Keratinocyte (primary cell): ENCODE measurements at regions not wholly inside any gene's neighbourhood (a gene's known extent, or its start where the extent isn't known, plus 50 kb on each side); places are given as distances from the start of the nearest gene placed in this dataset.
"Not testable (repeated sequence)": the region's sequence is repeated elsewhere in the genome, so short reads cannot be mapped to it uniquely, and the experiment has no call there.

Experiments used
- DNase-seq: peaks from one replicate; pipeline ENCODE4 v3.0.0-alpha.2; 2011; ENCODE audit warnings: low read depth, missing footprints, low spot score
- FAIRE-seq: peaks from 2 replicates; lab custom pipeline; 2011; peaks lifted over from hg19 to GRCh38; lab: Jason Lieb, UNC
- H2AFZ ChIP-seq: 2 replicates; pipeline ENCODE4 v1.6.0; 2012; ENCODE audit warnings: low read length, control low read depth, inconsistent platforms; ENCODE audit not compliant: control insufficient read depth
- H3K27ac ChIP-seq: 2 replicates; pipeline ENCODE4 v1.5.1; 2011; ENCODE audit warnings: low read length; ENCODE audit not compliant: control insufficient read depth, insufficient read depth
- H3K27me3 ChIP-seq: 3 replicates; pipeline ENCODE4 v1.6.0; 2011; ENCODE audit warnings: low read length; ENCODE audit not compliant: control insufficient read depth, insufficient read depth; ENCODE audit errors: extremely low read depth
- H3K36me3 ChIP-seq, 2 experiments: 2 replicates in 1 of 2; 3 replicates in 1 of 2; pipeline ENCODE4 v1.5.1; 2011; ENCODE audit warnings: low read length in 2 of 2, mild to moderate bottlenecking in 1 of 2; ENCODE audit not compliant: control insufficient read depth in 2 of 2, insufficient read depth in 2 of 2; ENCODE audit errors: extremely low read depth in 1 of 2
- H3K4me1 ChIP-seq: 3 replicates; pipeline ENCODE4 v1.5.1; 2011; ENCODE audit warnings: low read length; ENCODE audit not compliant: control insufficient read depth, insufficient read depth; ENCODE audit errors: extremely low read depth
- H3K4me2 ChIP-seq: 3 replicates; pipeline ENCODE4 v1.6.0; 2011; ENCODE audit warnings: low read depth, low read length; ENCODE audit not compliant: control insufficient read depth, insufficient read depth; ENCODE audit errors: extremely low read depth
- H3K4me3 ChIP-seq, 3 experiments: fragments of 200-600 bp in 1 of 3; sonication (generic) in 1 of 3; 2 replicates in 2 of 3; 3 replicates in 1 of 3; pipeline ENCODE4 v1.5.1; 2011 to 2016; ENCODE audit warnings: low read length in 3 of 3, mild to moderate bottlenecking in 3 of 3, control low read depth in 2 of 3, inconsistent platforms in 1 of 3, low read depth in 1 of 3, mixed read lengths in 1 of 3, mixed run types in 1 of 3, moderate library complexity in 1 of 3; ENCODE audit not compliant: control insufficient read depth in 2 of 3, insufficient read depth in 2 of 3; ENCODE audit errors: extremely low read depth in 1 of 3
- H3K79me2 ChIP-seq: 2 replicates; pipeline ENCODE4 v1.6.0; 2012; ENCODE audit warnings: low read length; ENCODE audit not compliant: control insufficient read depth, insufficient read depth
- H3K9ac ChIP-seq: 3 replicates; pipeline ENCODE4 v1.6.0; 2011; ENCODE audit warnings: low read length; ENCODE audit not compliant: control insufficient read depth, insufficient read depth; ENCODE audit errors: extremely low read depth
- H3K9me1 ChIP-seq: 3 replicates; pipeline ENCODE4 v1.6.0; 2011; ENCODE audit warnings: low read length; ENCODE audit not compliant: control insufficient read depth, insufficient read depth; ENCODE audit errors: extremely low read depth
- H3K9me3 ChIP-seq: 2 replicates; pipeline ENCODE4 v1.5.1; 2012; ENCODE audit warnings: low read depth, low read length; ENCODE audit not compliant: control insufficient read depth
- H4K20me1 ChIP-seq: 3 replicates; pipeline ENCODE4 v1.6.0; 2011; ENCODE audit warnings: low read length; ENCODE audit not compliant: control insufficient read depth, insufficient read depth; ENCODE audit errors: extremely low read depth
- CTCF ChIP-seq, 3 experiments: IDR thresholded peaks in 1 of 3; conservative IDR thresholded peaks in 1 of 3; optimal IDR thresholded peaks in 1 of 3; 2 replicates in 2 of 3; 3 replicates in 1 of 3; pipeline versions ENCODE3 to v1.5.1; 2011; ENCODE audit warnings: low read length in 3 of 3, mild to moderate bottlenecking in 3 of 3, moderate library complexity in 2 of 3, control low read depth in 1 of 3, inconsistent platforms in 1 of 3; ENCODE audit not compliant: insufficient read depth in 2 of 3; ENCODE audit errors: extremely low read depth in 1 of 3
- EZH2 ChIP-seq: IDR thresholded peaks from one replicate; pipeline ENCODE4 v1.6.1; 2012; ENCODE audit warnings: inconsistent platforms, mild to moderate bottlenecking, low read length, moderate library complexity
- dilution Hi-C: fragments of 300-500 bp; cut with MboI; formaldehyde crosslinking; loops from one replicate; pipeline ENCODE4 v1.7.0; 2020; ENCODE audit warnings: low sequenced_read_pairs; ENCODE audit not compliant: extremely low pct_ligation_motif_present

- no peaks in the 10 kb centered on the region for H3K4me1 ChIP-seq
- no peaks in the 10 kb centered on the region for H3K9me3 ChIP-seq
- H3K27me3 ChIP-seq: no peaks in the 10 kb centered on the region
- no peak overlapping the region for H3K27ac ChIP-seq
- H4K20me1 ChIP-seq: no peaks in the 10 kb centered on the region
- H3K4me3 ChIP-seq: no peak overlapping the region
- FAIRE-seq (no peak), DNase-seq (no peak)
- H3K9ac ChIP-seq: no peak overlapping the region
- no peaks in the 10 kb centered on the region for H3K36me3 ChIP-seq
- TF ChIP-seq CTCF (optimal IDR thresholded peaks at IDR 0.05 in 1 of 3, IDR thresholded peaks at IDR 0.05 in 1 of 3, conservative IDR thresholded peaks at IDR 0.05 in 1 of 3; ENCODE audit: extremely low read depth in 1 of 3, insufficient read depth in 2 of 3, low read length in 3 of 3) (no peak), EZH2 (no peak)
- H3K9me1 ChIP-seq: no peaks in the 10 kb centered on the region
- dilution Hi-C loops: no loop called here
- no peak overlapping the region for H3K4me2 ChIP-seq
- H2AFZ ChIP-seq: peak overlapping the region; percentile 38
- H3K79me2 ChIP-seq: no peaks in the 10 kb centered on the region
These were observed 609.8 kb downstream of the RFPL4B start for GRCh38 chr6:112956696-112957535.

GRCh38 chr6:112957536-112957916 is 610.4 kb downstream of the RFPL4B start:
- no peak overlapping the region for H3K4me2 ChIP-seq
- FAIRE-seq: no peak

GRCh38 chr6:112960130-112960529 is 613.0 kb downstream of the RFPL4B start:
- H4K20me1 ChIP-seq, dilution Hi-C loops, H3K27me3 ChIP-seq, FAIRE-seq, H3K36me3 ChIP-seq, H3K79me2 ChIP-seq, H3K4me3 ChIP-seq, H3K9ac ChIP-seq, H3K27ac ChIP-seq, H3K4me2 ChIP-seq, DNase-seq, H3K9me1 ChIP-seq, H3K4me1 ChIP-seq, H2AFZ ChIP-seq, H3K9me3 ChIP-seq: not testable (repeated sequence)

More at GRCh38 chr6:112957536-112957916, 610.4 kb downstream of the RFPL4B start:
- dilution Hi-C loops: no loop called here
- no peak for DNase-seq
- Histone ChIP-seq H3K9me1 (no peaks in the 10 kb centered on the region), H3K4me1 (no peaks in the 10 kb centered on the region), H3K79me2 (no peaks in the 10 kb centered on the region), H4K20me1 (no peaks in the 10 kb centered on the region), H3K36me3 (no peaks in the 10 kb centered on the region), H3K27me3 (no peaks in the 10 kb centered on the region), H3K9me3 (no peaks in the 10 kb centered on the region), H3K27ac (no peak overlapping the region), H3K4me3 (no peak overlapping the region), H3K9ac (no peak overlapping the region), H2AFZ (no peak overlapping the region)
- TF ChIP-seq CTCF (optimal IDR thresholded peaks at IDR 0.05 in 1 of 3, IDR thresholded peaks at IDR 0.05 in 1 of 3, conservative IDR thresholded peaks at IDR 0.05 in 1 of 3; ENCODE audit: extremely low read depth in 1 of 3, insufficient read depth in 2 of 3, low read length in 3 of 3): no peak
